AG04450 (cell line): ENCODE measurements at regions not wholly inside any gene's neighbourhood (a gene's known extent, or its start where the extent isn't known, plus 50 kb on each side); places are given as distances from the start of the nearest gene placed in this dataset.

ENCODE experiments used
- CTCF ChIA-PET: fragments of 300-600, 350-600 bp; formaldehyde crosslinking; extraction: SDS; loops from one replicate; lab custom pipeline; 2022; ENCODE audit warnings: antibody characterized with exemption, inconsistent platforms; lab: Charles Lee
- POLR2A ChIA-PET: fragments of 350-600 bp; formaldehyde crosslinking; extraction: SDS; loops from one replicate; lab custom pipeline; 2021; ENCODE audit warnings: antibody characterized with exemption, inconsistent platforms; lab: Yijun Ruan, JAX
- DNase-seq: peaks from one replicate; pipeline ENCODE4 v3.0.0-alpha.2; 2011; ENCODE audit warnings: low read depth, low spot score
- H3K27ac ChIP-seq: one replicate; pipeline ENCODE4 v1.5.1; 2012; ENCODE audit warnings: low read depth, low read length, control low read depth
- H3K27me3 ChIP-seq: one replicate; pipeline ENCODE4 v1.6.0; 2012; ENCODE audit warnings: low read length; ENCODE audit not compliant: control insufficient read depth, insufficient read depth
- H3K4me3 ChIP-seq: 2 replicates; pipeline ENCODE4 v1.5.1; 2011; ENCODE audit warnings: mild to moderate bottlenecking, low read depth, low read length, control low read depth
- H3K9me3 ChIP-seq: 2 replicates; pipeline ENCODE4 v1.5.1; 2012; ENCODE audit warnings: low read length; ENCODE audit not compliant: control insufficient read depth, insufficient read depth
- TF ChIP-seq, protein P1 (sequence below): IDR thresholded peaks from 2 replicates; pipeline ENCODE4 v1.5.1; 2011; ENCODE audit warnings: low read depth, low read length, control low read depth, inconsistent platforms

DNA sequence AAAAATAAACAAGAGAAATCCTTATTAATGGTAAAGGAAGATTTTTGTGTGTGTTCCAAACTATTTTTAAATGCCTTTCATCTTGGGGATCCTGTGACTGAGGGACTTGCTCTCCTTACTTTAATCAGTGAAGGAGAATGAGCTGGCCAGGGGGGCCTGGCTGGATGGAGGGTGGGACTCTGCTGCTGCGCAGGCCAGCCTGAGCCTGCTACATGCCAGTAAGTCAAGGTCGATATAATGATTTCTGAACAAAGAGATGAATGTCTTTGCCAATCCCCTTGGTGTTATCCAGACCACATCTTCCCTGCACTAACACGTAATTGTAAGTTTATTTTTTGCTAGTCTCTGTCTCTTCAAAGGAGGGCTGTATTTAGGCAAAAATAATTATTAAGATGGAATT lies 1679.2 kb upstream of the TENM3 start:
- ChIA-PET CTCF (no interaction called here), POLR2A (no interaction called here)
- Histone ChIP-seq H3K27me3 (no peaks in the 10 kb centered on the region), H3K9me3 (peaks cover 13% of the 10 kb centered on the region), H3K4me3 (no peak overlapping the region), H3K27ac (no peak overlapping the region)
- DNase-seq: no peak
- TF ChIP-seq, protein P1, sequence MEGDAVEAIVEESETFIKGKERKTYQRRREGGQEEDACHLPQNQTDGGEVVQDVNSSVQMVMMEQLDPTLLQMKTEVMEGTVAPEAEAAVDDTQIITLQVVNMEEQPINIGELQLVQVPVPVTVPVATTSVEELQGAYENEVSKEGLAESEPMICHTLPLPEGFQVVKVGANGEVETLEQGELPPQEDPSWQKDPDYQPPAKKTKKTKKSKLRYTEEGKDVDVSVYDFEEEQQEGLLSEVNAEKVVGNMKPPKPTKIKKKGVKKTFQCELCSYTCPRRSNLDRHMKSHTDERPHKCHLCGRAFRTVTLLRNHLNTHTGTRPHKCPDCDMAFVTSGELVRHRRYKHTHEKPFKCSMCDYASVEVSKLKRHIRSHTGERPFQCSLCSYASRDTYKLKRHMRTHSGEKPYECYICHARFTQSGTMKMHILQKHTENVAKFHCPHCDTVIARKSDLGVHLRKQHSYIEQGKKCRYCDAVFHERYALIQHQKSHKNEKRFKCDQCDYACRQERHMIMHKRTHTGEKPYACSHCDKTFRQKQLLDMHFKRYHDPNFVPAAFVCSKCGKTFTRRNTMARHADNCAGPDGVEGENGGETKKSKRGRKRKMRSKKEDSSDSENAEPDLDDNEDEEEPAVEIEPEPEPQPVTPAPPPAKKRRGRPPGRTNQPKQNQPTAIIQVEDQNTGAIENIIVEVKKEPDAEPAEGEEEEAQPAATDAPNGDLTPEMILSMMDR: no peak

DNA sequence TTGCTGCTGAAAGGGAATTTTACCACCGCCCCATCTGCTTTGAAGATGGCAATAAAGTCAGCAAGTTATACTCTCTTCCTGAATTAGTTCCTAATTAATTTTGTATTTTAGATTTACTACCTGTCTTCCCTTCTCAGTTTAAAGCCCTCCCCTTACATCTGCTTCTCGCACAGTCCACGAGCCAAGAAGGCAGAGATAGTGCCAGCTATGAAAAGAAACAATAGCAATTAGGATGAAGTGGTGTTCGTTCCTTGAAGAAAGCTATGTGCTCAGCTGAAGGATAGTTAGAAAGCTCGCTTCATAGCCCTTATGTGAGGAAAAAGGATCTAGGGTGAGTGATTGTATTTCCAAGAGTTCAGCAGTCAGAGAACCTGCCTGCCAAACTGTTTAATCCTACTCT lies 1678.8 kb upstream of the TENM3 start:
- Histone ChIP-seq H3K9me3 (peaks cover 13% of the 10 kb centered on the region), H3K4me3 (no peak overlapping the region), H3K27me3 (no peaks in the 10 kb centered on the region), H3K27ac (no peak overlapping the region)
- POLR2A ChIA-PET: no interaction called here
- CTCF ChIA-PET: no interaction called here
- DNase-seq: no peak
- TF ChIP-seq, protein P1: no peak

DNA sequence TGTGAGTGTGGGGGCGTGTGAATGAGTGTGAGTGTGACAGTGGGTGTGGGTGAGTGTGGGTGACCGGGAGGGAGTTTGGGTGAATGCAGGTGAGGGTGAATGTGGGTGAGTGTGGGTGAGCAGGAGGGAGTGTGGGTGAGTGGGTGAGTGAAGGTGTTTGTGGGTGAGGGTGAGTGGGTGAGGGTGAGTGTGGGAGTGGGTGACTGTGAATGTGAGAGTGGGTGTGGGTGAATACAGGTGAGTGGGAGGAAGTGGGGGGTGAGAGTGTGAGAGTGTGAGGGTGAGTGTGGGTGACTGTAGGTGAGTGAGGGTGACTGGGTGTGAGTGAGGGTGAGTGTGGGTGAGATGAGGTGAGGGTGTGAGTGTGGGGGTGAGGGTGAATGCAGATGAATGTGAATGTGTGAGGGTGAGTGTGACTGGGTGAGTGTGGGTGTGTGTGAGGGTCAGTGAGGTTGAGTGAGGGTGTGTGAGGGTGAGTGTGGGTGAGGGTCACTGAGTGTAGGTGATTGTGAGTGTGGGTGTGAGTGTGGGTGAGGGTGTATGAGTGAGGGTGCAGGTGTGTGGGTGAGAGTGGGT lies 1677.3 kb upstream of the TENM3 start:
- DNase-seq: no peak
- ChIA-PET POLR2A (no interaction called here), CTCF (no interaction called here)
- peaks cover 13% of the 10 kb centered on the region for H3K9me3 ChIP-seq
- H3K4me3 ChIP-seq: no peak overlapping the region
- no peak overlapping the region for H3K27ac ChIP-seq
- TF ChIP-seq, protein P1: no peak
- no peaks in the 10 kb centered on the region for H3K27me3 ChIP-seq

DNA sequence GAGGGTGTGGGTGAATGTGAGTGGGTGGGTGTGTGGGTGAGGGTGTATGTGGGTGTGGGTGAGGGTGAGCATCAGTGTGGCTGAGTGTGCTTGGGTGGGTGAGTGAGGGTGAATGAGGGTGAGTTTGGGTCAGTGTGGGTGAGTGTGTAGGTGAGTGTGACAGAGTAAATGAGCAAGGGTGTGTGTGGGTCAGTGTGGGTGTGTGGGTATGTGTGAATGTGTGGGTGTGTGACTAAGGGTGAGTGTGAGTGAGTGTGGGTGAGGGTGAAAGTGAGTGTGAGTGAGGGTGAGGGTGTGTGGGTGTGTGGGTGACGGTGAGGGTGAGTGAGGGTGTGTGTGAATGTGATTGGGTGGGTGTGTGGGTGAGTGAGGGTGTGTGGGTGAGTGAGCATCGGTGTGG lies 1676.7 kb upstream of the TENM3 start:
- no peak overlapping the region for H3K27ac ChIP-seq
- H3K27me3 ChIP-seq: no peaks in the 10 kb centered on the region
- peaks cover 13% of the 10 kb centered on the region for H3K9me3 ChIP-seq
- DNase-seq: no peak
- TF ChIP-seq, protein P1: no peak
- POLR2A ChIA-PET: no interaction called here
- no peak overlapping the region for H3K4me3 ChIP-seq
- CTCF ChIA-PET: no interaction called here

DNA sequence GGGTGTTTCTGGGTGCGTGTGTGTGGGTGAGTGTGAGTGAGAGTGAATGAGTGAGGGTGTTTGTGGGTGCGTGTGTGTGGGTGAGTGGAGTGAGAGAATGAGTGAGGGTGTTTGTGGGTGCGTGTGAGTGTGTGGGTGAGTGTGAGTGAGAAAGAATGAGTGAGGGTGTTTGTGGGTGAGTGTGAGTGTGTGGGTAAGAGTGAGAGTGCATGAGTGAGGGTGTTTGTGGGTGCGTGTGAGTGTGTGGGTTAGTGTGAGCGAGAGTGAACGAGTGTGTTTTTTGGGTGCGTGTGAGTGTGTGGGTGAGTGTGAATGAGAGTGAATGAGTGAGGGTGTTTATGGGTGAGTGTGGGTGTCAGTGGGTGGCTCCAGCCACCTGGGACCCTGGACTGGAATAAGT lies 1676.1 kb upstream of the TENM3 start:
- Histone ChIP-seq H3K9me3 (peaks cover 13% of the 10 kb centered on the region), H3K27ac (no peak overlapping the region), H3K27me3 (no peaks in the 10 kb centered on the region), H3K4me3 (no peak overlapping the region)
- POLR2A ChIA-PET: no interaction called here
- TF ChIP-seq, protein P1: no peak
- CTCF ChIA-PET: no interaction called here
- no peak for DNase-seq
